ENCODE measurements at regions not wholly inside any gene's neighbourhood (a gene's known extent, or its start where the extent isn't known, plus 50 kb on each side); places are given as distances from the start of the nearest gene placed in this dataset.

DNA sequence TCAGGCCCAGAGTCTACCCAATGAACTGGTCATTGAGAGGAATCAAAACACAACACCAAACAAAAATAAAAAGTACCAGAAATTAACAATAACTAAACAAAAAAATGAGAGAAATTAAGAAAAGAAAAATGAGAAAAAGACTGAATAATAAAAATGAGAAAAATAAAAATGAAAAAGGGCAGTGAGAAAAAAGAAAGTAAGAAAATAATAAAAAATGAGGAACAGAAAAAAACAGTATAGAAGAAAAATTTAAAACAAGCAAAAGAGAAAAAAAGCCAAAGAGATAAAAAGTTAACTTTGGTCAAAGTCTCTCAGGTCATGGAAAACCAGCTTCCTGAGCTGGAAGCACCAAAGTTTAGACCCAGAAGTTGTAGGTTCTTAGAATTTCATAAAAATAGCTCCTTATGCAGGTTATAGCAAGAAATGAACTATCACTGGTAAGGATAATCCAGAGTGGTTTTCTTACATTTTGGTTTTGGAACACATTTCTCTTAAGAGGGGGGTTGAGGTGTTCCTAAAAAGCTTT, 51.0 kb upstream of the WDR17 start:
- no peak for DNase-seq

Measured in cerebellar nuclear complex (tissue), 1 donor.